ENCODE measurements at regions not wholly inside any gene's neighbourhood (a gene's known extent, or its start where the extent isn't known, plus 50 kb on each side); places are given as distances from the start of the nearest gene placed in this dataset.

DNA sequence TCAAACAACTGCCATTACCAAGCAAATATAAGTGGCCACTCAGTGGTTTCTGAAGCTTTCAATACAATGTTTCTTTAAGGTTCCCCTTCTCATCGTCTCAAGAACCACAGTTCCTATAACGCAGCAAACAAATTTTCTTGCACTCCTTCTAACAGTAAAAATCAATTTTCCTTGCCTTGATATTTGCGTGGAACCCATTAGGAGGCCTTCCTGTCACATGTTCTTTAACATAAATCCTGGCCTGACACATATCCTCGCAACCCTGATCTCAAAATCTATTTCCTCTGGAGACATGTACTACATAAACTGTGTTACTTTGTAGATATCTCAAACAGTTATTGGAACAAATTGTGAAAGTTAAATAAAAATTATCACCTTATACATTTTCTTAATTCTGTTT is 65.9 kb upstream of the MANEA start:
- DNase-seq = no peak

DNA sequence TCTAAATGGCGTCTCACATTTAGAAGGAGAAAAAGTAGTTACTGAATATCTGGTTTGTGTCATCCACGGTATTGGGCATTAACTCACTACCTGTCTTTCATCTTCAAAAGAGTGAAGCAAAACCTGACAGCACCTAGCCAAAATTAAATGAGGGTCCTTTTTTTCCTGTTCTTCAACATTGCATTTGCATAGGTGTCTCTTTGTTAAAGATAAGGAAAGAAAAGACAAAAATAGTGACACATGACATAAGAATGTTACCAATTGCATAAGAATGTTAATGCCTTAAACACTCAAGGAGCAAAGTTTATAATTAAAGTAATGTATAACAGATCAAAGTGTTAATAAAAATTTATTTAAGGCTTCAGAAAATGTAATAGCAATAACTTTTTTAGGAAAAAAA is 61.4 kb upstream of the MANEA start:
- no peak for DNase-seq

DNA sequence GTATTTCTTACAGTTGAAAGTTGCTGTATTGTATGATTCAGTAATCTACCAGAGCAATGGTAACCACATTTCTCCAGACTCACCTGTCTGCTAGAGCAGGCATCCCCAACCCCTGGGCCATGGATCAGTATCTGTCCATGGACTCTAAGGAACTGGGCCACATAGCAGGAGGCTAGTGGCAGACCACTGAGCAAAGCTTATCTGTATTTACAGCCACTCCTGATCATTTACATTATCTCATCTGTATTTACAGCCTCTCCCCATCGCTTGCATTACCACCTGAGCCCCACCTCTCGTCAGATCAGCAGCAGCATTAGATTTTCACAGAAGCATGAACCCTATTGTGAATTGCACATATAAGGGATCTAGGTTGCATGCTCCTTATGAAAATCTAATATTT is 60.3 kb upstream of the MANEA start:
- DNase-seq = no peak

DNA sequence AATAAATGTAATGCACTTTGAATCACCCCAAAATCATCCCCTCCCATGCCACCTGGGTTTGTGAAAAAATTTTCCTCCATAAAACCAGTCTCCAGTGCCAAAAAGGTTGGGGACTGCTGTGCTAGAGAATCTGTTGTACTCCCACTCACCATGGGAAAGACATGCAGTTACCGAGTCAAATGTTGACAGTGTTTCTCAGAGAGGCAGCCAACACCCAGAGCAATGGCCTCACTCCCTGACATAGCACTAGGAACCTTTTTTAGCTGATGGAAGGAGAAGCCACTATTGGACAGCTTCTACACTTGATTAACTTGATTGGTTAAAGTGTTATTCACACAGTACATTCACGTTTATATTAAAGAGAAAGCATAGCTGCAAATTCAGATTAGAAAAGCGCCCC is 59.8 kb upstream of the MANEA start:
- DNase-seq = no peak

DNA sequence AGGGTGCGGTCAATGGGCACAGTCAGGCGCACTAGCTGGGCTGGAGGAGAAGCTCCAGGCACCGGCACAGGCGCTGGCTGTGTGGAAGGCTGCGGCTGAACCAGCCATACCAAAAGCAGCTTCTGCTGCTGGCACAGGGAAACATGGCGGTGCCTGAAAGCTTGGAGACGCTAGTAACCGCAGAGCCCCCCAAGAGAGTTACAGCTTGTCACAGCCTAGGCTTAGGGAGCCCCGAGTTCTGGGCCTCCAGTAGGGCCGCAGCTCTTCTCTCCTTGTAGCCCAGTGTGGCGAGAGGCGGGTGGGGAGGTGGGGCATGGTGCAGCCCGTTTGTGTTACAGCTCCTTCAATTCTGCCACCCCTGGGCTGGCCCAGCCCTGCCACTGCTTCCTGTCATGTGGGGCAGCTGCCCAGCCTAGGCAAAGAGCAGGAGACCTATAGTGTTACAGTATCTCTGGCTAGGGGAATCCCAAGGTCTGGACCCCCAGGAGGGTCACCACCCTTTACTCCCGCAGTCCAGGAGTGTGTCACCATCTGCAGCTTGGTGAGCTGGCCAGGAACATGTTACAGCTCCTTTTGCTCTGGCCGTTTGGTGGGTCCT is 58.6 kb upstream of the MANEA start:
- peak; percentile 58 for DNase-seq

DNA sequence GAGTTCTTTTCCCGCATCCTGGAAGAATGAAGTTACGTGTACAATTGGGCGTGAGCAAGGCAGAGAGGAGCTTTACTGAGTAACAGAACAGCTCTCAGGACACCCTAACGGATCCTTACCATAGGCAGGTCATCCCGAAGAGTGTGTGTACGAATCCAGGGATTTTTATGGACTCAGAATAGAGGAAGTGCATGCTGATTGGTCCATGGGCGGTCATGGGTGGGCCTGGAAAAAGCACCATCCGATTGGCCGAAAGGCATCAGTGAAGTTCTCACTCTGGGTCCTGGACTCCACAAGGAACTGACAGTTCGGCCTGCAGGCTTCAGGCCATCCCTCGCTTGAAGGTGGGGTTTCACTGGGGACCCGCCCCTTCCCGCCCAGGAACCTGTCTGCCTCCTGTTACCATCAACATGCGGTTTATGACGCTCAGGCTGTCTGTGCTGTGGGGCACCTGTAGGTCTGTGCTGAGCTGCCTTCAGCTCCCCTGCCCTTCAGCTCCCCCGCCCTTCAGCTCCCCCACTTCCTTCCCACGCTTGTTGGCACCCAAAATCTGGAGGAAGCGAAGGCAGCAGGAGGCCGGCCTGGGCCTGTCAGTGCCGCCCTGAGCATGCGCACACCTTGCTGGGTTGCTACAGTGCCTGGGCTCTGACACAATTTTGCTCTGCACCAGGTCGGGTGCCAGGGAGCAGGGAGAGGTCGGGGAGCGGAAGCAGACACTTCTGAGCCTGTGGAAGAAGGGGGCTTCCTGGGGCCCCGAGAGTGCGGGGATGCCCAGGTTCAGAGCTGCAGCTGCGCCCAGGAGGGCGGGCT is 57.9 kb upstream of the MANEA start:
- DNase-seq = peak; percentile 83

DNA sequence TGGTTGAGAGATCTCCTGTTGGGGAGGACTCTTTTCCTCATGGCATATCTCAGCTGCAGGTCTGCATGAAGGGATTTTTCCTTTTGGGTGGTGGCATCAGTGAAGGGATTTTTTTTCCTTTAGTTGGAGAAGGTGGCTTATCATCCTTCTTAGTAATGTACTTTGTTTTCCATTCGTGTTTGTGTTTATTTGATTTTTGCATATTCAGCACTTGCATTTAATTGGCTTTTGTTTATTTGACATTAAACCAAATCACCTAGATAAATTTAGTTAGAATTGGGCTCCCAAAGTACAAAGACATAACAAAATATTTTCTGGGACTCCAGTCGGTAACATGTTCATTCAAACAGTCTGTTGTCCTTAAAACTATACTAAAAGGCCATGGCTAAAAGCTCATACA is 56.2 kb upstream of the MANEA start:
- no peak for DNase-seq

Measured in RPMI8226 (cell line).